ELR (cell line): ENCODE measurements at regions not wholly inside any gene's neighbourhood (a gene's known extent, or its start where the extent isn't known, plus 50 kb on each side); places are given as distances from the start of the nearest gene placed in this dataset.
"Not testable (repeated sequence)": the region's sequence is repeated elsewhere in the genome, so short reads cannot be mapped to it uniquely, and the experiment has no call there.

Experiments used
- DNase-seq: peaks from one replicate; pipeline ENCODE4 v3.0.0-alpha.2; 2015; ENCODE audit warnings: low read depth

GRCh38 chr4:14919785-14920184 lies 82.5 kb upstream of the CPEB2 start:
- no peak for DNase-seq

GRCh38 chr4:14920237-14920636 lies 82.0 kb upstream of the CPEB2 start:
- no peak for DNase-seq

GRCh38 chr4:14920759-14921320 lies 81.4 kb upstream of the CPEB2 start:
- no peak for DNase-seq

GRCh38 chr4:14921781-14922180 lies 80.5 kb upstream of the CPEB2 start:
- not testable (repeated sequence) for DNase-seq

GRCh38 chr4:14924076-14924811 lies 78.0 kb upstream of the CPEB2 start:
- no peak for DNase-seq

- no peak for DNase-seq
Measured at GRCh38 chr4:14924812-14925344, 77.4 kb upstream of the CPEB2 start.

- DNase-seq, result no peak
Measured at GRCh38 chr4:14925471-14925870, 76.8 kb upstream of the CPEB2 start.

GRCh38 chr4:14926368-14926767 lies 75.9 kb upstream of the CPEB2 start:
- DNase-seq, result no peak

GRCh38 chr4:14928035-14928434 lies 74.2 kb upstream of the CPEB2 start:
- no peak for DNase-seq

GRCh38 chr4:14929669-14930068 lies 72.6 kb upstream of the CPEB2 start:
- DNase-seq, result no peak

GRCh38 chr4:14934704-14935390 lies 67.4 kb upstream of the CPEB2 start:
- DNase-seq, result no peak

- no peak for DNase-seq
Measured at GRCh38 chr4:14943749-14944148, 58.5 kb upstream of the CPEB2 start.

- no peak for DNase-seq
Measured at GRCh38 chr4:14952352-14952751, 49.9 kb upstream of the CPEB2 start.
